Kidney capillary endothelial cell (primary cell): ENCODE measurements at regions not wholly inside any gene's neighbourhood (a gene's known extent, or its start where the extent isn't known, plus 50 kb on each side); places are given as distances from the start of the nearest gene placed in this dataset.
"Not testable (repeated sequence)": the region's sequence is repeated elsewhere in the genome, so short reads cannot be mapped to it uniquely, and the experiment has no call there.

Source experiments
- DNase-seq: peaks from one replicate; pipeline ENCODE4 v3.0.0-alpha.2; 2018; ENCODE audit warnings: low spot score

DNA sequence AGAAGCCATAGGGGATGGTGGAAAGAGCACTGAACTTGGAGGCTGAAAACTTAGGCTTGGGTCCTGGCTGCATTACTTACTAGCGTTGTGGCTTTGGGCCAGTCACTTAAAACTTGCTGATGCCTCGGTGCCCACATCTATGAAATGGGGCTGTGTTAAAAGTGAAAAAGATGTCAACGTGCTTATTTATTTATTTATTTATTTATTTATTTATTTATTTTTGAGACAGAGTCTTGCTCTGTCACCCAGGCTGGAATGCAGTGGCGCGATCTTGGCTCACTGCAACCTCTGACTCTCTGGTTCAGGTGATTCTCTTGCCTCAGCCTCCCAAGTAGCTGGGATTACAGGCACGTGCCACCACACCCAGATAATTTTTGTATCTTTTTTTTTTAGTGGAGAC, 94.3 kb downstream of the MRM1 start:
- DNase-seq, result not testable (repeated sequence)

- no peak for DNase-seq
Observed at GRCh38 chr17:36696805-36697204, 95.4 kb downstream of the MRM1 start.

- DNase-seq, result no peak
Observed at GRCh38 chr17:36697903-36698530, 96.6 kb downstream of the MRM1 start.

DNA sequence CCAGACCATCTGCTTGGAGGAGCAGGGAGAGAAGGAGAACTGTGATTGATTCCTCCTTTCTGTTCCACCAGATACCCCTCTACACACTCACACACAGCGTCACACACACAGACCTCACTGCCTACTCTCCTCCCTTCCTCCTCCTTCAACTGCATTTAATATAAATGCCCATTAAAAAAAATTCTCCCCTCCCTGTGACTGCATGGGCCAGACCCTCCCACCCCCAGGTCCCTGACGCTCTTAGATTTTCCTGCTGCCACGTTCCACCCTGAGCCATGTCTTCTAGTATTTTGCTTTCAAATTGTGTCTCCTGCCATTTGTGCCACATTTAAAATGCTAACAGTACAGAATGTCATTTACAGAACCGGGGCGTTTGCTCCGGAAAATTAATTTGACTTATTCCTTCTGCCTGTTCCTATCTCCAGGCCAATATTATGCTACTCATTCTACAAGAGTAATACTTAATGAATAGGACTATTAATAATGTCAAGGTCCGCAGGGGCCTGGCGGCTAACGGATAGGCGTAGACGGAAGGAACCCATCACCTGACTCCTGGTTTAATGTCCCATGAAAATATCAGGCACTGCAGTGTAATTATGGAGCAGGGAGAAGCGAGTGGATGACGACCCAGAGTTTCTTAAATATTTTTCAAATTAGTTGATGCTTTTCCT, 100.2 kb downstream of the MRM1 start:
- DNase-seq, result no peak

- no peak for DNase-seq
Observed at GRCh38 chr17:36702636-36703035, 101.3 kb downstream of the MRM1 start.

- DNase-seq, result peak; percentile 23
Observed at GRCh38 chr17:36703860-36704266, 102.5 kb downstream of the MRM1 start.

- no peak for DNase-seq
Observed at GRCh38 chr17:36705283-36705795, 104.0 kb downstream of the MRM1 start.

DNA sequence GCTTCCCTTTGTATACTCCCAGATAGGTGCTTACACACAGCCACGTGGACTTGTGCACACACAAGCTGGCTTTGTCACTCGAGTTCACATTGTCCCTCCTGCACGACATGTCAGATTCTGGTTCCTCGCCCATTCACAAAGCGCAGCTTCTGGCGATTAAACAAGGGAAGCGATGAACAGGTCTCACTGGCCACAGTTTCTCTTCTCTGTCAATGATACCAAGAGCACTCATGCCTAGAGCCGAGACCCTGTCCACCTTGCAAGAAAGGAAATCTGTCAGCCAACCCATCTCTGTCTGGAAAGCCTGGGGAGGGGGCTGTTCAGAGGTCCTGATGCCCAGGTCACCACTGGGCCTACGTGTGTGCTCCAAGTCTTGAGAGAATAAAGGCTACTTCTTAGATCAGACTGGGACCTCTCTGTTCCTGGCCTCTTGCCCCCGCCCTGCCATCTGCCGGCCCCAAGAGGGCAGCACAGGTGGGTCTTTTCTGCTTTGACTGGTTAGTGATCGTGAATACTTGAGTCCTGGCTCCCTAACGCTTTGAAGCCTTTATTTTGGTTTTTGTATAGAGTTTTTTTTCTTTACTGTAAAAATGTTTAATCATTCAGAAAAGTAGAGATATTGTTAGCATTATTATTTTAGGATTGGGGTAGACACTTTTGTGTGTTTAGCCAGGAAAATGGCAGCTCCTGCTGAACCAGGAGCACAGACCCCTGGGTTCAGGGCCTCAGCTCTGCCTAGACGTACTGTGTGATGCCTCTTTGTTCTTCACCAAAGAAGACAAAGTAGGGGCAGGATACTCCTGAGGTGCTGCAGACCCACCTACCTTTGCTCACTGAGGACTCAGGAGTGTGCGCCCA, 104.7 kb downstream of the MRM1 start:
- peak; percentile 23 for DNase-seq

- DNase-seq, result no peak
Observed at GRCh38 chr17:36707904-36708303, 106.5 kb downstream of the MRM1 start.

DNA sequence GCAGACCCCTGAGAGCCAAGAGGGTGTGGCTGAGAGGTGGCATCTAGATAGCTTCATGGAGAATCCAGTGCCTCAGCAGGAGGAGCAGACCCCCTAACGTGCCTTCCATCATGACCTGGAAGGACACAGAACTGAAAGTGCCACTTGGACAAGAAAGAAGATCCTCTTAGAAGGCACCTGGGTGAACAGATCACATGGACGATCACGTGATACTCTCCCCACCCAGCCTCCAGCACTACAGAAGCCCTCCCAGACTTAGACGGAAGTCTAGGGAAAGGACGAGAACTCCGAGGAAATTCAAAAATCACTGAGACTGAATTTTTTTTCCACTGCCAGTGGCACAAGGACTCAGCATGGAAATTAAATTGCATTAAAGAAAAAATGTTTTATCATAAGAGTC, 113.4 kb downstream of the MRM1 start:
- no peak for DNase-seq

DNA sequence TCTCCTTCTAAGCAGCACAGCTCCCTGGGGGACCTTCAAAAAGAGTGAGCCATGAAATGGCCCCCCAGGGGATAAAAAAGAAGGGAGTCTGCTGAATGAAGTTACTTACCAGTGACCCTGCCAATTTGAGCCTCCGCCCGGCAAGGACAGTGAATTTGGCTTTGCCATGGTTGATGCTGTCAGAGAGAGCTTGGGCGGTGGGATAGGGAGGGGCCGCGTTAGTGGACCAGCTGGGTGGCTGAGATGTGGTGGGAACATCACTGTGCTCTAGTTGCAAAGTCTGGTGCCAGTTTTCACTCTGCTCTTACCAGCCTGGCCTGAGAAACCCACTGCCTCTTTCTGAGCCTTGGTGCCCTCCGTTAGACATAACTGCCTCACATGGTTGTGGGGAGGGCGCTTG, 114.6 kb downstream of the MRM1 start:
- no peak for DNase-seq

DNA sequence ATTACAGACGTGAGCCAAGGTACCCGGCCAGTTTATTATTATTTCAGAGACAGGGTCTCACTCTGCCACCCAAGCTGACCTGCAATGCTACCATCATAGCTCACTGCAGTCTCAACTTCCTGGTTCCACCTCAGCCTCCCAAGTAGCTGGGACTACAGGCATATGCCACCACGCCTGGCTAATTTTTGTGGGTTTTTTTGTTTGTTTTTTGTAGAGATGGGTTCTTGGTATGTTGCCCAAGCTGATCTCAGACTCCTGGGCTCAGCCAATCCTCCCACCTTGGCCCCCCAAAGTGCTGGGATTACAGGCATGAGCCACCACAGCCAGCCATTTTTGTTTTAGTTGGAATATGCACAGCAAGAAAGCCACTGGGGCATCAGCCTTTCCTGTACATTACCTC, 115.7 kb downstream of the MRM1 start:
- DNase-seq, result no peak

GRCh38 chr17:36720131-36720530, 118.7 kb downstream of the MRM1 start:
- DNase-seq, result no peak

GRCh38 chr17:36721560-36722120, 120.3 kb downstream of the MRM1 start:
- DNase-seq, result no peak

- no peak for DNase-seq
Observed at GRCh38 chr17:36722121-36722902, 120.9 kb downstream of the MRM1 start.

DNA sequence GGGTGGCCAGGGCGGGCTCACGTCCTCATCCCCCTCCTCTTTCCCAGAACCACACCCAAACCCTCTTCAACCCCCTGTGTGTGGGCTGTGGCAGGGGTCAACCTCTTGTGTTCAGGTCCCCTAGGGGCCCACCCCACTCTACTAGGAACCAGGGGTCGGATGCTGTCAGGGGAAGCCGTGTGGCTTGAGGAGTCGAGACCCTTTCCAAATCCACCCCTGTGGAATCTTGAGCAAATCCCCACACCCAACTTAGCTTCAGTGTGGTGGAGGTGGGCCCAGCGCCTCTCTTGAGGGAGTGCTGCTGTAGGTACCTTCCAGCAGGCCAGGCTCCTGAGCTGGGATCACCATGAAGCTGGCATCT, 121.5 kb downstream of the MRM1 start:
- no peak for DNase-seq

GRCh38 chr17:36723459-36724025, 122.2 kb downstream of the MRM1 start:
- no peak for DNase-seq

GRCh38 chr17:36726199-36726598, 124.8 kb downstream of the MRM1 start:
- no peak for DNase-seq

DNA sequence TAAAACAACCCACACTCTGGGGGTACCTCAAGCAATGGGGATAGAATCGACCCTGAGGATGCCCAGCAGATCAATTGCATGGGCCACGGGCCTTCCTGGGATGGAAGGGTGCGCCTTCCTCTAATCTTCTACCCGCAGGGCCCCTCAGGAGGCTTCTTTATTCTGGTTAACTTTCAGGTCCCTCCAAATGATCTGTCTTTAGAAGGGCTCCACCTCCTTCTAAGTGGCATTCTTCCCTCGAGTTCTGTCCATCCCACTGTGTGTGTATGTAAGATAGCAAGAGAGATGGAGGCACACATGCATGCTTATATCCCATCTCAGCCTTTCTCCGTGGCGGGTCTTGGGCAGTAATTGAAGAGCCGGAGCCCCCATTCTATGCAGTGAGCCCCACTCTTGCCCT, 125.7 kb downstream of the MRM1 start:
- no peak for DNase-seq

- no peak for DNase-seq
Observed at GRCh38 chr17:36727577-36727976, 126.2 kb downstream of the MRM1 start.
